GM12864 (cell line): ENCODE measurements at regions not wholly inside any gene's neighbourhood (a gene's known extent, or its start where the extent isn't known, plus 50 kb on each side); places are given as distances from the start of the nearest gene placed in this dataset.

Experiments used
- DNase-seq: peaks from one replicate; pipeline ENCODE4 v3.0.0-alpha.2; 2011; ENCODE audit warnings: low read depth
- H3K4me3 ChIP-seq: 2 replicates; pipeline ENCODE4 v1.5.1; 2011; ENCODE audit warnings: mild to moderate bottlenecking, low read depth, low read length, control low read depth
- CTCF ChIP-seq: IDR thresholded peaks from 2 replicates; pipeline ENCODE4 v1.5.1; 2011; ENCODE audit warnings: low read depth, mild to moderate bottlenecking, moderate library complexity, low read length, control low read depth, inconsistent platforms; ENCODE audit errors: missing control alignments

- no peak for DNase-seq
- TF ChIP-seq CTCF: no peak
- H3K4me3 ChIP-seq: no peak overlapping the region
Measured at GRCh38 chr4:128725405-128726055, 84.0 kb upstream of the JADE1 start.

GRCh38 chr4:128722911-128723310, 86.6 kb upstream of the JADE1 start:
- H3K4me3 ChIP-seq: no peak overlapping the region
- TF ChIP-seq CTCF: no peak
- no peak for DNase-seq

- no peak for DNase-seq
- TF ChIP-seq CTCF: no peak
- H3K4me3 ChIP-seq: no peak overlapping the region
Measured at GRCh38 chr4:128721896-128722295, 87.6 kb upstream of the JADE1 start.

GRCh38 chr4:128720270-128720669, 89.2 kb upstream of the JADE1 start:
- TF ChIP-seq CTCF: no peak
- H3K4me3 ChIP-seq: no peak overlapping the region

GRCh38 chr4:128718768-128719167, 90.7 kb upstream of the JADE1 start:
- no peak for TF ChIP-seq CTCF
- DNase-seq: no peak
- H3K4me3 ChIP-seq: no peak overlapping the region

More at GRCh38 chr4:128720270-128720669, 89.2 kb upstream of the JADE1 start:
- DNase-seq: no peak

- H3K4me3 ChIP-seq: no peak overlapping the region
- DNase-seq: no peak
- no peak for TF ChIP-seq CTCF
Measured at GRCh38 chr4:128716338-128716737, 93.2 kb upstream of the JADE1 start.

- H3K4me3 ChIP-seq: no peak overlapping the region
- no peak for TF ChIP-seq CTCF
- no peak for DNase-seq
Measured at GRCh38 chr4:128715616-128716015, 93.9 kb upstream of the JADE1 start.
